OCI-LY3 (cell line): ENCODE measurements at regions not wholly inside any gene's neighbourhood (a gene's known extent, or its start where the extent isn't known, plus 50 kb on each side); places are given as distances from the start of the nearest gene placed in this dataset.

Experiments
- H2AFZ ChIP-seq: fragments of 200-600, 300-600 bp; shearing (Covaris generic); 2 replicates; pipeline ENCODE4 v1.6.0; 2014; ENCODE audit warnings: antibody characterized with exemption, low read depth, low read length
- H3K27ac ChIP-seq: fragments of 200-600, 300-600 bp; sonication (generic); 2 replicates; pipeline ENCODE4 v1.5.1; 2014; ENCODE audit warnings: mild to moderate bottlenecking, low read length, moderate library complexity, mixed read lengths
- H3K27me3 ChIP-seq: fragments of 200-600, 300-600 bp; sonication (generic); 2 replicates; pipeline ENCODE4 v1.6.1; 2014; ENCODE audit warnings: low read depth, low read length, mixed read lengths
- H3K36me3 ChIP-seq: fragments of 200-600, 300-600 bp; sonication (generic); replicated peaks from 2 replicates; pipeline ENCODE3; 2014; ENCODE audit warnings: low read depth, low read length, mixed read lengths
- H3K4me1 ChIP-seq: fragments of 300-600, 200-600 bp; sonication (generic); 2 replicates; pipeline ENCODE4 v1.6.1; 2014; ENCODE audit warnings: low read length, mixed read lengths
- H3K4me2 ChIP-seq: fragments of 200-600, 300-600 bp; sonication (generic); 2 replicates; pipeline ENCODE4 v1.6.1; 2014; ENCODE audit warnings: low read length, mixed read lengths
- H3K4me3 ChIP-seq: fragments of 300-600, 200-600 bp; sonication (generic); 2 replicates; pipeline ENCODE4 v1.5.1; 2014; ENCODE audit warnings: antibody characterized with exemption, mild to moderate bottlenecking, low read length, moderate library complexity
- H3K79me2 ChIP-seq: fragments of 300-600, 200-600 bp; shearing (Covaris generic); 2 replicates; pipeline ENCODE4 v1.6.1; 2014; ENCODE audit warnings: mild to moderate bottlenecking, low read length, mixed read lengths
- H3K9ac ChIP-seq: fragments of 300-600, 200-600 bp; shearing (Covaris generic); 2 replicates; pipeline ENCODE4 v1.6.0; 2014; ENCODE audit warnings: mild to moderate bottlenecking, low read length, moderate library complexity
- H3K9me3 ChIP-seq: fragments of 200-600, 300-600 bp; shearing (Covaris generic); 2 replicates; pipeline ENCODE4 v1.6.1; 2014; ENCODE audit warnings: low read length, mixed read lengths; ENCODE audit not compliant: insufficient read depth
- H4K20me1 ChIP-seq: fragments of 200-600, 300-600 bp; sonication (generic); 2 replicates; pipeline ENCODE4 v1.6.1; 2016; ENCODE audit warnings: low read length, mixed read lengths; ENCODE audit not compliant: insufficient read depth
- EZH2phosphoT487 ChIP-seq: fragments of 200-600 bp; shearing (Covaris generic); IDR thresholded peaks from 2 replicates; pipeline ENCODE4 v1.6.1; 2018; ENCODE audit warnings: antibody characterized with exemption, mixed run types, low read depth
- TF ChIP-seq, protein P1 (sequence below): fragments of 200-600, 300-600 bp; sonication (generic); IDR thresholded peaks from 2 replicates; pipeline ENCODE4 v1.5.1; 2014; ENCODE audit warnings: antibody characterized with exemption, low read length, low read depth

DNA sequence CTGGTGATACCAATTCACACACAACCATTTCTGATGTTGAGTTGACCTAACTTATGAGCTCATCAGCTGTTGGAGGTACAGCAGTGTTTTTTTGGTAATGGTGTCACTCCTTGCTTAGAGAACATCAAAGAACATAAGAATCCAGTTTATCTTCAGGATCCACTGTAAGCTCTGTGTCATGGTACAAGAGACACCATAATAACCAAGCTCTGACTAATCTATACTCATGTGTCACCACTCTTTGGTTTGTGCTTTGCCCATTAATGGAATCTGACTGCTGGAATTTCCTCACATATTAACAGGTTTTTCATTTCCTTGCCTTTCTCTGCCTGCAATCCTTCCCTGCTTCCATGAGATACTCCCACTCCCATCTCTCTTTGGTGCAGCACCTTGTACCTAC is 735.1 kb upstream of the LCORL start:
- Histone ChIP-seq H3K36me3 (no peaks in the 10 kb centered on the region), H3K4me2 (no peak overlapping the region), H3K27me3 (no peaks in the 10 kb centered on the region), H3K4me1 (peaks cover 11% of the 10 kb centered on the region), H4K20me1 (no peaks in the 10 kb centered on the region), H3K27ac (no peak overlapping the region), H3K9ac (no peak overlapping the region), H3K9me3 (no peaks in the 10 kb centered on the region), H2AFZ (no peak overlapping the region), H3K4me3 (no peak overlapping the region), H3K79me2 (no peaks in the 10 kb centered on the region)
- TF ChIP-seq, protein P1, sequence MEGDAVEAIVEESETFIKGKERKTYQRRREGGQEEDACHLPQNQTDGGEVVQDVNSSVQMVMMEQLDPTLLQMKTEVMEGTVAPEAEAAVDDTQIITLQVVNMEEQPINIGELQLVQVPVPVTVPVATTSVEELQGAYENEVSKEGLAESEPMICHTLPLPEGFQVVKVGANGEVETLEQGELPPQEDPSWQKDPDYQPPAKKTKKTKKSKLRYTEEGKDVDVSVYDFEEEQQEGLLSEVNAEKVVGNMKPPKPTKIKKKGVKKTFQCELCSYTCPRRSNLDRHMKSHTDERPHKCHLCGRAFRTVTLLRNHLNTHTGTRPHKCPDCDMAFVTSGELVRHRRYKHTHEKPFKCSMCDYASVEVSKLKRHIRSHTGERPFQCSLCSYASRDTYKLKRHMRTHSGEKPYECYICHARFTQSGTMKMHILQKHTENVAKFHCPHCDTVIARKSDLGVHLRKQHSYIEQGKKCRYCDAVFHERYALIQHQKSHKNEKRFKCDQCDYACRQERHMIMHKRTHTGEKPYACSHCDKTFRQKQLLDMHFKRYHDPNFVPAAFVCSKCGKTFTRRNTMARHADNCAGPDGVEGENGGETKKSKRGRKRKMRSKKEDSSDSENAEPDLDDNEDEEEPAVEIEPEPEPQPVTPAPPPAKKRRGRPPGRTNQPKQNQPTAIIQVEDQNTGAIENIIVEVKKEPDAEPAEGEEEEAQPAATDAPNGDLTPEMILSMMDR: no peak
- TF ChIP-seq EZH2phosphoT487: no peak

DNA sequence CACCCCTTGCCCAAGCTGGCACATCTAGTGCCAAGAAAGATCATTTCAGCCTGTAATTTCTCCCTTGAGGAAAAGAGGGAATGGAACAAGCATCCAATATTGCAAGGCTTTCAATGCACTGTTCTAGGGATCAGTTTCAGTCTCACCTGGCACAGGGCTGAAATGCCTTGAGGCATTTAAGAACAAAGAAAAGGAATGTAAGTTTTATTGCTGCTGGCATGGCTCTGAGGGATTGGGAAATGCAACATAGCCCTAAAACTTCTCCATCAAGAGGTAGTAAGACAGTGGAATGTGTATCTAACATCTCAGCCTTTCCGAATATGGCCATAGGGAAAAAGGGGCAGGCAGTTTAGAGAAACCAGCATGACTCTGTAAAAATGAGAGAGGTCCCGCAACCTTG is 732.6 kb upstream of the LCORL start:
- no peak for TF ChIP-seq EZH2phosphoT487
- TF ChIP-seq, protein P1: no peak
- no peaks in the 10 kb centered on the region for H3K36me3 ChIP-seq

DNA sequence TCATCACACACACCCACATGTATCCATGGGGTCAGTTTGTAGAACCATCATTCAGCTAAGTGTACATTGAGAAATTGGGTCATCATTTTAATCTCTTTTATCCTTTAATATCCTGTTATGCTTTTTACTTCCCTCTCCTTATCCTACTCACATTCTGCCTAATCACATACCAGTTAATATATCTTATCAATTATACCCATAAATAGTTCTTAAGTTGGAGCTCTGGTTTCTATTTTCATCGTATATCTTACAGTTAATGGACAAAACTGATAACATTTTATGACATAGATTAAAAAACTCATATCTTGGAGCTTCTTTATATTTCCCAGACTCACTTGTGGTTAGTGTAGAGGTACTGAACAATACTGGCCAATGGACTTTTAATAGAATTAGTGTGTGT is 729.5 kb upstream of the LCORL start:
- Histone ChIP-seq H3K27me3 (no peaks in the 10 kb centered on the region), H3K27ac (no peak overlapping the region), H3K4me1 (no peaks in the 10 kb centered on the region), H3K36me3 (no peaks in the 10 kb centered on the region), H3K4me3 (no peak overlapping the region), H4K20me1 (no peaks in the 10 kb centered on the region), H3K9ac (no peak overlapping the region), H2AFZ (no peak overlapping the region), H3K9me3 (no peaks in the 10 kb centered on the region), H3K4me2 (no peak overlapping the region), H3K79me2 (no peaks in the 10 kb centered on the region)
- TF ChIP-seq, protein P1: no peak
- no peak for TF ChIP-seq EZH2phosphoT487

More for the DNA sequence above, 732.6 kb upstream of the LCORL start:
- no peaks in the 10 kb centered on the region for H3K27me3 ChIP-seq
- no peaks in the 10 kb centered on the region for H3K79me2 ChIP-seq
- no peaks in the 10 kb centered on the region for H3K9me3 ChIP-seq
- no peaks in the 10 kb centered on the region for H4K20me1 ChIP-seq
- H3K4me3 ChIP-seq: no peak overlapping the region
- H3K4me2 ChIP-seq: no peak overlapping the region
- H2AFZ ChIP-seq: no peak overlapping the region
- no peak overlapping the region for H3K27ac ChIP-seq
- no peaks in the 10 kb centered on the region for H3K4me1 ChIP-seq
- H3K9ac ChIP-seq: no peak overlapping the region

DNA sequence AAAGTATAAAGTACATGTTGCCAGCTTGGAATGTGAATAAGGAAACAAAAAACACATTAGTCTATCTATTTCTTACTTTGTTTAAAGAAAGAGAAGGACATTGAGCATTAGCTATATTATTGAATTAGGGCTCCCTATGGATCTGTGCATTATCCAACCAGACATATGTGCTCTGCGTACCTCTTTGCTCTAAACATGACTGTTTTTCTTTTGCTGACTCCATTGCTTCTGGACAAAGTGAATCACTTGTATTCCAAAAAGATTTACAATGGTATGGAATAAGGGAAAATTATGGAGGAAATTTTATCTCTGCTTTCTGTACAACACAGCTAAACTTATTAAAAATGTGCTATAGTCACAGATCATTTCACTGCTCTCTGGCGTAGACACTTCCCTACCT is 727.8 kb upstream of the LCORL start:
- Histone ChIP-seq H3K4me2 (no peak overlapping the region), H3K4me1 (no peaks in the 10 kb centered on the region), H3K9ac (no peak overlapping the region), H4K20me1 (no peaks in the 10 kb centered on the region), H3K79me2 (no peaks in the 10 kb centered on the region), H3K9me3 (no peaks in the 10 kb centered on the region), H2AFZ (no peak overlapping the region), H3K27me3 (no peaks in the 10 kb centered on the region), H3K27ac (no peak overlapping the region), H3K4me3 (no peak overlapping the region), H3K36me3 (no peaks in the 10 kb centered on the region)
- TF ChIP-seq, protein P1: no peak
- TF ChIP-seq EZH2phosphoT487: no peak
